ENCODE measurements at regions not wholly inside any gene's neighbourhood (a gene's known extent, or its start where the extent isn't known, plus 50 kb on each side); places are given as distances from the start of the nearest gene placed in this dataset.

- TF ChIP-seq CTCF (IDR thresholded peaks at IDR 0.05) (no peak), EZH2 (IDR thresholded peaks at IDR 0.05; ENCODE audit: borderline replicate concordance, insufficient read depth, low read depth, low read length, poor library complexity, severe bottlenecking) (no peak)
Measured at GRCh38 chr18:24611075-24611474, 150.6 kb downstream of the HRH4 start.

Data from B cell (primary cell).